Activated gamma-delta T cell treated with anti-CD3 and anti-CD28 coated beads, Interleukin-2, amount 50 U/mL, for 16 hours (primary cell): ENCODE measurements at regions not wholly inside any gene's neighbourhood (a gene's known extent, or its start where the extent isn't known, plus 50 kb on each side); places are given as distances from the start of the nearest gene placed in this dataset.

Source experiments
- DNase-seq: peaks from one replicate; pipeline ENCODE4 v3.0.0-alpha.2; 2020; ENCODE audit warnings: low read depth

DNA sequence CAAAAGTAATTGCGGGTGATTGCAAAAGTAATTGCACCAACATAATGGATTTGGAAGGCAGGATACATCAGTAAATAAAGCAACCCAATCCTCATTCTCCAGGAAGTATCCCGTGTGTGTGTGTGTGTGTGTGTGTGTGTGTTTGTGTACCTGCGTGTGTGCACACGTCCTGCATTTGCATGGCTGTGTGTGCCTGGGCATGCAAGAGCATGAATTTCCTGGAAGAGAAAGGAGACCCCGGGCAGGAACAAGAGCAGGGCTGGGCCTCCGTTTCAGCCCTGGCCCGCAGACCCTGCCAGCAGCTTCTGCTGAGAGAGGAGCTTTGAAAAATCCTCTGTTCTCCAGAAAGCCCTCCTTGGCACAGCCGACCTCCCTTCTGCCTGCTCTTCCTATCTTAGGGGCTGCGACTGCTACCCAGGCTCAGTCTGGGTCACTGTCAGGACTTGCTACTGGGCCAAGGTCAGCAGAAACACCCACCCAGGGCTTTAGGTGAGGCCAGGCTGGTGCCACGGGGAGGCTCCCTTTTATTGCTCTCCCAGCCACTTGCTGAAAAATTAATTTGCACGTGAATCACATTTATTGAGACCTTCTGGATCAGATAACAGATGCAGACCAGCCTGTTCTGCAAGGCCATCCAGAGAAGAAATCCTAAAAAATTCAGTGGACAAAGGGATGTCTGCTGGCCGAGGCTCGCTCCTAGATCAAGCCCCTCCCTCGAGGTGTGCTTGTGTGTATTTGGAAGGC is 258.3 kb downstream of the ZNF536 start:
- DNase-seq: no peak

DNA sequence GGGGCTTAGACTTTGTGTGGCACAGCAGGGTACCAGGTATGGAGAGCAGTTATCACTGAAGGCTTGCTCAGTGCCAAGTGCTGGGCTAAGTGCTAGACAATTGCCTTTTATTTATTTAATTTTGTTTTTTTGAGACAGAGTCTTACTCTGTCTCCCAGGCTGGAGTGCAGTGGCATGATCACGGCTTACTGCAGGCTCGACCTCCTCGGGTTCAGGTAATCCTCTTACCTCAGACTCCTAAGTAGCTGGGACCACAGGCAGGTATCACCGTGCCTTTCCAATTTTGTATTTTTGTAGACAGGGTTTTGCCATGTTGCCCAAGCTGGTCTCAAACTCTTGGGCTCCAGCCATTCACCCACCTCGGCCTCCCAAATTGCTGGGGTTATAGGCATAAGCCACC is 256.9 kb downstream of the ZNF536 start:
- DNase-seq: no peak

DNA sequence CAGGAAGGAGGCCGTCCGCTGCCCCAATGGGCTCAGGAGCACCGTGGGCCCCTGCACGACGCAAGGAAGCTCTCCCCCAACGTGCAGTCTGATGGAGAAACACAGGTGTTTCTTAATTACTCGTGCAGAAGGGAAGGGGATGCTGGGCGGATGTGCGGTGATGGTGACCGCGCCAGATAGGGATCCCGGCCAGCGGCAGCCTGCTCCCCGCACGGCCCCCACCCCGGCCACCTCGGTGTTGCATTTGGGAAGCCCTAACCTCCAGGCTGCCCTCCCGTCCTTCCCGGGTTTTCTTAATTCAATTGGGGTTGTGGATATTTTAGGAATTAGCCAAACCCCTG is 254.4 kb downstream of the ZNF536 start:
- DNase-seq: no peak

DNA sequence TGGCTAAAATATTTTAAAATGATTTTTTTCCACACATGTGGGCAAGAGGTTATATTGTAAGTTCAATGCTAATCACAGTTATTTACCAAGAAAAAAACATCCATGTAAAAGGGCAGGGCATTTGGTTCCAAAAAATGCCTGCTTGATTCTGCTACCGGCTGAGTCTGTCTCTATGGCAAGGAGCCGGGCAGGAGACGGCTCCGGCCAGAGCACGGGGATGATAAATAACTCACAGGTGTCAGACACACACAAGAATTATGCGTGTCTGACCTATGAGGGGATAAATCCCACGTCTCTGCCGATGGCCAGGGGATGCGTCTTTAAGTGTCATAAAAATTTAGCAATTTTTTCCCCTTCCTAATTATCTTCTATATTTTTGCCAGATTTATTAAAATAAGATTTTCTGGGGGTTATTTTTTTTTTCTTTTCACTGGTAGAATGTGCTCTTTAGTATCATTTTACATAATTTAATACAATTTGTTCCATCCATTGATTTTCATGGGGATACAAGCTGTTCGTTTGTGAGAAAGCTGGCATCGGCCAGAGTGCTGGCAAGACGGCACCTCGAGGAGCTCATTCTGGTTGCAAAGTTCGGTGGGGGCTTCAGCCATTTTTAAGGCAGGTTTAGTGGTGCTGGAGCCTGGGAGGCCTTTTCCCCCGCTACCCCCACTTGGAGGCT is 253.9 kb downstream of the ZNF536 start:
- no peak for DNase-seq

DNA sequence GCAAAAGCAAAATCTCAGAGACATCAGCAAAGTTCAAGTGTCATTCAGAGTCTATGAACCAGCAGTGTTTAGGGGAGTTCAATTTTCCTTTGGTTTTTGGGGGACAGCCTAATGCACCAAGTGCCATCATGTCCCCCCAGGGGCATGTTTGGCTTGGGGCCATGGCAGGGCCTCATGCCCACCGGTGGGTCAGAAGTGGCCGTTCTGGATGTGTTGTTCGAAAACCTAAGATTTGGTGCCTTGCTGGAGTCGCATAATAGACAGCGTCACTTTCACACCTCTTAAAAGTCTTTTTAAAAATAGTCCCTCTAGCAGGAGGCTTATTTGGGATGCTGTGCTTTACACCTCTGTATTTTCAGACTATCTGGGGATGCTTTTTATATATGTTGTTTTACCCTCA is 250.1 kb downstream of the ZNF536 start:
- DNase-seq: no peak

DNA sequence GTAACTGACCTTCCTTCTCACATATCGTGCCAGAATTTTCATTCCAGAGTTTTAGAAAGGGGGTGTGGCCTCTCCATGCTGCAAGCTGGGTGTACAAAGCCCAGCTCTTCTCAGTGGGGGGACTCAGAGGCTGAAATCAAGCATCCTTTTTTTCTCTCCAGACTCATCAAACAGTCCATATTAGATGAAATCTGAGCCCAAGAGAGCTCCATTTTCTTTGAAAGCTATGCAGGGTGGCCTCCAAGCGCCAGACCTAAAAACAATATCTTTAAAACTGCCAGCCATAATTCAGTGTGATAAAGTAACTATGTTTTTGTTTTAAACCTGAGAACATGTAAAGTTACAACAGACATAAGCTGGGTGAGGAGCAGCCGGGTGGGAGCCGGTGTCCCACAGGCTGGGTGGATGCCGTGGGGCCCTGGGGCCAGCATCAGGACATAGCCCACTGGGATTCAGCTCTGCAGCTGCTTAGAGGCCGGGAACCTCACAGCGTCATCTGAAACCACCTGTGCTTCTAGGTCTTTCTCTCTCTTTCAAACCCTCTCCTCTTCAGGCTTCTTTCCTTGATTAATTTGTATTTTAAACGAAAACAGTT is 249.2 kb downstream of the ZNF536 start:
- no peak for DNase-seq

DNA sequence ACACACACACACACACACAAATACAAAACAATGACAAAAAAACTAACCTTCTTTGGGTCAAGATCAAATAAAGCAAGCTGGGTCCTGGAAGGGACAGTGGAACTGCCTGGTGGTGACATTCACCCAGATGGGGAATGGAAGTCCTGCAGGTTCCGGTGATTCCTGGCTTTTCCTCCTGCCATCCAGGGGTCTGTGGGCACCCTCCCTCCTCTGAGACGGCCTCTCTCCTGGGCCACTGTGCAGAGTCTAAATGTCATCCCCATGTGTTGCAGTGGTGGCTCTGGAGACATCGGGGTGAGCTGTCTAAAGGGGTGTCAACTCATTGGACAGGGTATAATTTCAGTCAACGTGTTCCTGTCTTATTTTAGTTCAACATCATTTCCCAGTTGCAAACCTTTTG is 248.2 kb downstream of the ZNF536 start:
- DNase-seq: no peak

DNA sequence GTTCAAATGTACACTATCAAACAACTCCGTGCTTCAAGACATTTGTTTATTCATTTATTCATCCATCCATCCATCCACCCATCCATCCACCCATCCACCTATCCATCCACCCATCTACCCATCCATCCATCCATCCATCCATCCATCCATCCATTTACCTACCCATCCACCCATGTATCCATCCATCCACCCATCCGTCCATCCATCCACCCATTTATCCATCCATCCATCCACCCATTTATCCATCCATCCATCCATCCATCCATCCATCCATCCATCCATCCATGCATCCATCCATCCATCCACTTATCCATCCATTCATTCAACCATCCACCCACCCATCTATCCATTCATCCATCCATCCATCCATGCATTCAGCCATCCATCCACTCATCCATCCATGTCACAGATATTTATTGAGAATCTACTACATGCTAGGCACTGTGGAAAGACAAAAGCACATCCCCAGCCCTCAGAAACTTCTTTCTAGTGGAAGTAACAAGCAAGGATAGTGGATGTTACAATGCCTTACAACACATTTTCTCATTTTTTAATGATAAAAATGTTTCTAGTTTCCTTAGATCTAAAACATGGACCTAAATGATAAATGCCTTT is 237.6 kb downstream of the ZNF536 start:
- no peak for DNase-seq

DNA sequence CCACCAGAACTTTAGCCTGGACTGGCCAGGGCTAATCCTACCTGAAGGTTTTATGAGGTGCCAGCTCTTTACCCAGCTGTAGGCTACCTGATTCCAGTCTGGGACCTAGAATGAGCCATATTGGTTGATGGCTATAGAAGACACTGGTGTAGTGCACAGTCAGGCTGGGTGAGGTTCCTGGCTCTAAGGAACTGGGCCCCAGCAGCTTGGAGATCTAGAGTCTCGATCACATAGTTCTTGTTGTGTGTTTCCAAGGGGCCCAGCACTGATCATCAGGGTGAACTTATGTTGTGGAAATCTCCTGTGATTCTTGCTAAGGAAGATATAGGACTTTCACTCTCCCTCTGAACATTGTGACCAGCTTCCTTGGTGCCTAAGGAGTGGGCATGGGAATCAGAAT is 236.3 kb downstream of the ZNF536 start:
- no peak for DNase-seq
